ENCODE measurements at regions not wholly inside any gene's neighbourhood (a gene's known extent, or its start where the extent isn't known, plus 50 kb on each side); places are given as distances from the start of the nearest gene placed in this dataset.
"Not testable (repeated sequence)": the region's sequence is repeated elsewhere in the genome, so short reads cannot be mapped to it uniquely, and the experiment has no call there.

DNA sequence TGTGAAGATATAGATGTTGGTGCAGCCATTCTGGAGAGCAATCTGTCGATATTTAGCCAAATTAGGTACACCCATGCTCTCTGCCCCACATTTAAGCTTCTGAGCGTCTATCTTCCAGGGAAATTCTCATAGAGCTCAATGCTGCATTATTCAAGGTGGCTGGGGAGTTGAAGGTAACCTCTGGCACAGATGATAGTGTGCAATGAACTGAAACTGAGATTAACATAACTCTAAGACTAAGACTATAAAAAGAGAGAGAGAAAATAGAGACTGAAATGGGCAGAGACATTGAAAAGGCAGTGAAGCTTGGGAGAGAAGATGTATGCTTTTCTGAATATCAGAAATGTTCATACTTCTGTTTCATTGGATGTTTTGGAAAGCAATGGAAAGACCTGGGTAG, 1197.0 kb upstream of the AUTS2 start:
- H3K27ac Mint-ChIP-seq = no peak overlapping the region
- H3K27me3 Mint-ChIP-seq (ENCODE audit: low read depth) = no peaks in the 10 kb centered on the region
- no peaks in the 10 kb centered on the region for H3K36me3 Mint-ChIP-seq (ENCODE audit: low read depth)
- peaks cover 65% of the 10 kb centered on the region for H3K9me3 Mint-ChIP-seq
- no peak for DNase-seq (ENCODE audit: low spot score)
- H3K4me1 Mint-ChIP-seq (ENCODE audit: low read depth) = no peaks in the 10 kb centered on the region
- intact Hi-C loops (cut with micrococcal nuclease) = no loop called here
- no peak overlapping the region for H3K4me3 Mint-ChIP-seq (ENCODE audit: low read depth)

DNA sequence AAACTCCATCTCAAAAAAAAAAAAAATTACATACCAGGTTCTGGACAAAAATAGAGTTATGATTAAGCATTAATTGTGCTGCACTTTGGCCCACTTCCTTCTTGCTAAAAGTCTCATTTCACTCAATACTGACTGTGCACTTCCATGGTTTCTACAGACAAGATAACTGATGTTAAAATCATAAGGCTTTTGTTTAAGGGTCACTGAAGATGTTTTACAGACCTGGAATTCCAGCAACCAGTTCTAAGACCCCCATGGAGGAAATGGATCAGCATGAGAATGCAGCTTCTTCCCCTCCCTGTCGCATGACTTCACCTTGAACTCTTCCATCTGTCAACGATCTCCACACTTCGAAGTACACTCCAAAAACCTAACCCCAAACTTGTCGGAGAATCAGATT, 1191.8 kb upstream of the AUTS2 start:
- Mint-ChIP-seq H3K4me3 (ENCODE audit: low read depth) (no peak overlapping the region), H3K27me3 (ENCODE audit: low read depth) (no peaks in the 10 kb centered on the region), H3K36me3 (ENCODE audit: low read depth) (no peaks in the 10 kb centered on the region), H3K27ac (no peak overlapping the region), H3K9me3 (peaks cover 53% of the 10 kb centered on the region), H3K4me1 (ENCODE audit: low read depth) (no peaks in the 10 kb centered on the region)
- DNase-seq (ENCODE audit: low spot score) = no peak
- intact Hi-C loops (cut with micrococcal nuclease) = no loop called here

DNA sequence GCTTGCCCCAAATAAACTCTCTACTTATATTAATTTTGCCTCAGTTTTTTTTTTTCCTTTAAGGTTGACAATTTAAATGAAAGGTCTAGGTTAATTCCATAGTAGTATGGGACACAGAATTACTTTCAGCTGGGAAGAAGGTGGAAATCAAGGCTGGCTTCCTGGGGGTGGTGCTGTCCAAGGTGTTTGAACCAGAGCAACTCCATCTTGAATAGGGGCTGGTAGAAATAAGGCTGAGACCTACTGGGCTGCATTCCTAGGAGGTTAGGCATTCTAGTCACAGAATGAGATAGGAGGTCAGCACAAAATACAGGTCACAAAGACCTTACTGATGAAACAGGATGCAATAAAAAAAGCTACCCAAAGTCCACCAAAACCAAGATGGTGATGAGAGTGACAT, 1190.8 kb upstream of the AUTS2 start:
- Mint-ChIP-seq H3K27ac (no peak overlapping the region), H3K4me1 (ENCODE audit: low read depth) (no peaks in the 10 kb centered on the region), H3K9me3 (peaks cover 51% of the 10 kb centered on the region), H3K4me3 (ENCODE audit: low read depth) (no peak overlapping the region), H3K36me3 (ENCODE audit: low read depth) (no peaks in the 10 kb centered on the region), H3K27me3 (ENCODE audit: low read depth) (no peaks in the 10 kb centered on the region)
- DNase-seq (ENCODE audit: low spot score) = no peak
- intact Hi-C loops (cut with micrococcal nuclease) = no loop called here

DNA sequence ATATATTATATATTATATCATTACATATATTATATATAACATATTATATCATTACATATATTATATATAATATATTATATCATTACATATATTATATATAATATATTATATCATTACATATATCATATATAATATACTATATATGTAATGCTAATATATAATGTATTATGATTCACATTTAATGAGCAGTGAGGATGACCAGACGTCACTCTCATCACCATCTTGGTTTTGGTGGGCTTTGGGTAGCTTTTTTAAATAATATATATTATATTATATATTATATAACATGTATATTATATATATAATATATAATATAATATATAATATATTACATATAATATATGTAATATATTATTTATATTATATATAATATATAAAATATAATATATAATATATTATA, 1189.4 kb upstream of the AUTS2 start:
- Mint-ChIP-seq H3K27me3 (ENCODE audit: low read depth) (no peaks in the 10 kb centered on the region), H3K4me1 (ENCODE audit: low read depth) (no peaks in the 10 kb centered on the region), H3K36me3 (ENCODE audit: low read depth) (no peaks in the 10 kb centered on the region)

DNA sequence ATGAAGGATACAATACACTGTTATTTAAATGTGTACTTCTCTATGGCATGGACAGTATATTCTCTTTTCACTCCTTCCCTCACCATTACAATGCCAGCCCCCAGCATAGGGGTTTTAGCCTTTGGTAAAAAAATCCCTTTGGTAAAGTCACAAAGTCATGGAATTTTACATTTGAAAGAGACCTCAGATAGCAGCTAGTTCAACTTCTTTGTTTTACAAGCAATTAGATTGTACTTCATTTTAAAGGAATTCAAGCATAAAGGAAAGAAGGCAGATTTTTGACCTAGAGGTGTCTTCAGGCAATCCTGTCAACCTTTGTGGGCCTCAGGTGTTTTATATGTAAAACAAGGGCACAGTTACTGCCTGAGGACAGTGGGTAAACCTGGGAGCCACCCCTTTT, 1188.4 kb upstream of the AUTS2 start:
- no peaks in the 10 kb centered on the region for H3K4me1 Mint-ChIP-seq (ENCODE audit: low read depth)

More for the DNA sequence above, 1189.4 kb upstream of the AUTS2 start:
- no peak overlapping the region for H3K27ac Mint-ChIP-seq
- peaks cover 43% of the 10 kb centered on the region for H3K9me3 Mint-ChIP-seq
- no peak for DNase-seq (ENCODE audit: low spot score)
- no peak overlapping the region for H3K4me3 Mint-ChIP-seq (ENCODE audit: low read depth)
- intact Hi-C loops (cut with micrococcal nuclease) = no loop called here

DNA sequence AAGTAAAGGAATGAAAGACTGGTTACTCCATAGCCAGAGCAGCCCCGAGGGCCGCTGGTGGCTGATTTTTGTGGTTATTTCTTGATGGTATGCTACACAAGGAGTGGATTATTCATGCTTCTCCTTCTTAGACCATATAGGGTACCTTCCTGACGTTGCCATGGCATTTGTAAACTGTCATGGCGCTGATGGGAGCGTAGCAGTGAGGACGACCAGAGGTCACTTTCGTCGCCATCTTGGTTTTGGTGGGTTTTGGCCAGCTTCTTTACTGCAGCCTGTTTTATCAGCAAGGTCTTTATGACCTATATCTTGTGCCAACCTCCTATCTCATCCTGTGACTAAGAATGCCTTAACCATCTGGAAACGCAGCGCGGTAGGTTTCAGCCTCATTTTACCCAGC, 1187.6 kb upstream of the AUTS2 start:
- H3K4me1 Mint-ChIP-seq (ENCODE audit: low read depth); H3K4me3 Mint-ChIP-seq (ENCODE audit: low read depth); H3K27me3 Mint-ChIP-seq (ENCODE audit: low read depth); intact Hi-C loops (cut with micrococcal nuclease); DNase-seq (ENCODE audit: low spot score); H3K27ac Mint-ChIP-seq; H3K36me3 Mint-ChIP-seq (ENCODE audit: low read depth): not testable (repeated sequence)
- H3K9me3 Mint-ChIP-seq = peaks cover 32% of the 10 kb centered on the region

More for the DNA sequence above, 1188.4 kb upstream of the AUTS2 start:
- H3K36me3 Mint-ChIP-seq (ENCODE audit: low read depth) = no peaks in the 10 kb centered on the region
- intact Hi-C loops (cut with micrococcal nuclease) = no loop called here
- H3K9me3 Mint-ChIP-seq = peaks cover 40% of the 10 kb centered on the region
- H3K4me3 Mint-ChIP-seq (ENCODE audit: low read depth) = no peak overlapping the region
- DNase-seq (ENCODE audit: low spot score) = no peak
- H3K27me3 Mint-ChIP-seq (ENCODE audit: low read depth) = no peaks in the 10 kb centered on the region
- no peak overlapping the region for H3K27ac Mint-ChIP-seq

DNA sequence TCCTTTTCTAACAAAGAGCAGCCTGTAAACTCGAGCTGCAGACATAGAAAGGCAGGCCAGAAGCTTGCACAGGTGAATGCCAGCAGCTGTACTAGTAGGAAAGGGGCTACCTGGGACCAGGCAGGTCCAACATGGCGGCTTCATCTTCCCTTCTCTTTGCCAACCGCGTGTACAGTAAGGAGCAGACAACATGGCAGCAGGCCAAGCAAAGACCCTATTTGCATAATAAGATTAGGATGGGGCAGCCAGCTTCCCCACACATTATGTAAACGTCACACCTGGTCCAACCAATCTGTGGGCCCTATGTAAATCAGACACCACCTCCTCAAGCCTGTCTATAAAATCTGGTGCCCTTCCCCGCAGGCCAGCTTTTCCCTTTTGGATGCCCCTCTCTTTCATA, 1186.5 kb upstream of the AUTS2 start:
- no peak overlapping the region for H3K4me3 Mint-ChIP-seq (ENCODE audit: low read depth)
- no peak for DNase-seq (ENCODE audit: low spot score)
- intact Hi-C loops (cut with micrococcal nuclease) = no loop called here
- H3K27me3 Mint-ChIP-seq (ENCODE audit: low read depth) = no peaks in the 10 kb centered on the region
- H3K9me3 Mint-ChIP-seq = peaks cover 26% of the 10 kb centered on the region
- no peaks in the 10 kb centered on the region for H3K4me1 Mint-ChIP-seq (ENCODE audit: low read depth)
- no peak overlapping the region for H3K27ac Mint-ChIP-seq
- no peaks in the 10 kb centered on the region for H3K36me3 Mint-ChIP-seq (ENCODE audit: low read depth)

DNA sequence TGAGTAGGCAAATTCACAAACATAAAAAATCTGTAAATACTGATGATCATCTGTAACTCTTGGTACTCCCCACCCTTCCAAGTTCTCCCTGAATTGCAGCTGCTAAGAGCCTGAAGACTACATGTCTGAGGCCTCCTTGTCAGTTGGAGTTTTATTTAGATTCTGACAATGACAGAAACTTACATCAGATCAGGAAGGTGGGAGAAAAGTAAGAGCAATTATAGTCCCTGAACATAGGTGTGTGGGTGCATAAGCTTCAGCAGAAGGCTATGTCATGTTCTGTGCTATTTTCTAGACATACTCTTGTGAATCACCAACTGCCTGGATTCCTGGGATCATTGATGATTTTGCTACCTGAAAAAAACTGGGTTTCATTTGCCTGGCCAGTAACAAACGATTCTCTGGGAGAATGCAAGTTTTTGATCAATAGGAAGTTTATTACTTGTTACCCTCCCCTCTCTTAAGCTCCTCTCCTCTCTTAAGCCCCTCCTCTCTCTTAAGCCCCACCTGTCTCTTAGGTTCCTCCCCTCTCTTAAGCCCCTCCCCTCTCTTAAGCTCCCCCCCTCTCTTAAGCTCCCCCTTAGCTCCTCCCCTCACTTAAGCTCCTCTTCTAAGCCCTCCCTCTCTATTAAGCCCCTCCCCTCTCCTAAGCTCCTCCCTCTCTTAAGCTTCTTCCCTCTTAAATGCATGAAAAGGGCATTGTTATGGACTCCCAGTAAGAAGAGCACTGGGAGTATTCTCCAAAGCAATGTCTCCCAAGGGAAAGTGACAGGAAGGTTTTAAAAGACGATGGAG, 1183.4 kb upstream of the AUTS2 start:
- no peak for DNase-seq (ENCODE audit: low spot score)
- H3K36me3 Mint-ChIP-seq (ENCODE audit: low read depth) = no peaks in the 10 kb centered on the region
- no peaks in the 10 kb centered on the region for H3K4me1 Mint-ChIP-seq (ENCODE audit: low read depth)
- no peak overlapping the region for H3K27ac Mint-ChIP-seq
- H3K9me3 Mint-ChIP-seq = peaks cover 34% of the 10 kb centered on the region
- no peaks in the 10 kb centered on the region for H3K27me3 Mint-ChIP-seq (ENCODE audit: low read depth)
- no peak overlapping the region for H3K4me3 Mint-ChIP-seq (ENCODE audit: low read depth)
- intact Hi-C loops (cut with micrococcal nuclease) = no loop called here

DNA sequence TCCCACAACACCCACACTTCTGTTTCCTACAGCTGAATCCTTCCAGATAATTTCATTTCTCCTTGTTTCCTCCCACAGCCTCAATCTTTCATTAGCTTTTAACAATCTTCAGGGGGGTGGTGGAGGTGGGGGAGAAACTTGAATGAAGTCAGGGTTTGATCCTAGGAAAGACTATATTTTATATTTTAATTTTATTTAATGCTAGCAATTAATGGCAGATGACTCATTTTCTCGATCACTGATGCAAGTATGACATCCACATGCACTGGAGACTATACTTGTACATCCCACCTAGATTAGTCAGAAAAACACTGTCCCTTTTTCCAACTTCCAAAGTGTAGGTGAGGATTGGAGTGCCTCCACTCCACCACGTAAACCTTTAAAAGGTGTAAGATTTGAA, 1181.3 kb upstream of the AUTS2 start:
- no peaks in the 10 kb centered on the region for H3K27me3 Mint-ChIP-seq (ENCODE audit: low read depth)
- no peaks in the 10 kb centered on the region for H3K4me1 Mint-ChIP-seq (ENCODE audit: low read depth)
- DNase-seq (ENCODE audit: low spot score) = no peak
- H3K27ac Mint-ChIP-seq = no peak overlapping the region
- no peaks in the 10 kb centered on the region for H3K36me3 Mint-ChIP-seq (ENCODE audit: low read depth)
- intact Hi-C loops (cut with micrococcal nuclease) = no loop called here
- H3K4me3 Mint-ChIP-seq (ENCODE audit: low read depth) = no peak overlapping the region
- H3K9me3 Mint-ChIP-seq = peaks cover 39% of the 10 kb centered on the region

DNA sequence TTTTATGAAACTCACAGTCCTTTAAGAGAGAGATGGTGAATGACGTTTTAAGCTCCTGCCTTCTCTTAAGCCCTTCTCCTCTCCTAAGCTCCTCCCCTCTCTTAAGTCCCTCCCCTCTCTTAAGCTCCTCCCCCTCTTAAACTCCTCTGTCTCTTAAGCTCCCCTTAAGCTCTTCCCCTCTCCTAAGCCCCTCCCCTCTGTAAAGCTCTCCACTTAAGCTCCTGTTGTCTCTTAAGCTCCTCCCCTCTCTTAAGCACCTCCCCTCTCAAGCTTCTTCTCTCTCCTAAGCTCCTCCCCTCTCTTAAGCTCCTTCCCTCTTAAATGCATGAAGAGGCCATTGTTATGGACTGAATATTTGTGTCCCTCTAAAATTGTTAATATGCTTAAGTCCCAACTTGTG, 1180.6 kb upstream of the AUTS2 start:
- Mint-ChIP-seq H3K9me3 (peaks cover 36% of the 10 kb centered on the region), H3K4me1 (ENCODE audit: low read depth) (no peaks in the 10 kb centered on the region), H3K36me3 (ENCODE audit: low read depth) (no peaks in the 10 kb centered on the region), H3K4me3 (ENCODE audit: low read depth) (no peak overlapping the region), H3K27ac (no peak overlapping the region), H3K27me3 (ENCODE audit: low read depth) (no peaks in the 10 kb centered on the region)
- DNase-seq (ENCODE audit: low spot score) = no peak
- intact Hi-C loops (cut with micrococcal nuclease) = no loop called here

DNA sequence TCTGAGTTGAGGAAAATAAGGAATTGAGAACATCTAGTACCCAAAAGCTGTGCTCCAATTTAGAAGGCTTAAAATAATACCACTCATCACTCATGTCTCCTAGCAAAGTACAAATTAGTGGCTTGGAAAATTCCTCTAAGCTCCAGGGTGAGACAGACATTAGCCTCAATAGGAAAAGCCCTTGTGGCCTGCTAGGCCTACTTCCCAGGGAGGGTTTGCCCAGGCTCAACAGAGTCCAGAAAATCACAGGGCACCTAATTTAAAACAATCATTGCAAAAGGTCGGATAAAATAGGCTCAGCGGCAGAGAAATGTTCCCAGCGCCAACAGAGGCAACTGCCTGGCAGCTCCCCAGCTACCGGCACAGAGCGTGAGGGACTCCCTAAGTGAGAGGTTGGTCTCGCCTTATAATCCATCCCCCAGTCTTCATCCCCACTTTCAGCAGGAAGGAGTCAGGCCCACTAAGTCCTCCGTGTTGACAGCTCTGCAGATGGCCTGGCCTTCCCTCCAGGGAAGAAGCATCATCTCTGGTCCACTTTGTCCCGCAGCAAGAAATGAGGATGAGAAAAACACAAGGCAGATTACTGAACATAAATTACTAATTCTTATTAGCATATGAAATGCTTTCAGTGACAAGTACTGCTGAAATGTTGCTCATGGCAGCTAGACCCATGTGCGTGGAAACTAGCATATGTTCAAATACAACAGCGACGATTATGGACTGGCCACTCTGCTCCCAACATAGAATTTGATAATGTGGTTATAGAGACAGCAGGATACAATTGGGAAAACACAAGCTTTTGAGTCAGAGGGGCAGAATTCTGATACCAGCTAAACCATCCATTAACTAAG, 1177.7 kb upstream of the AUTS2 start:
- Mint-ChIP-seq H3K27me3 (ENCODE audit: low read depth) (no peaks in the 10 kb centered on the region), H3K36me3 (ENCODE audit: low read depth) (no peaks in the 10 kb centered on the region), H3K9me3 (peaks cover 57% of the 10 kb centered on the region), H3K4me3 (ENCODE audit: low read depth) (no peak overlapping the region), H3K4me1 (ENCODE audit: low read depth) (no peaks in the 10 kb centered on the region), H3K27ac (no peak overlapping the region)
- no peak for DNase-seq (ENCODE audit: low spot score)
- intact Hi-C loops (cut with micrococcal nuclease) = no loop called here

DNA sequence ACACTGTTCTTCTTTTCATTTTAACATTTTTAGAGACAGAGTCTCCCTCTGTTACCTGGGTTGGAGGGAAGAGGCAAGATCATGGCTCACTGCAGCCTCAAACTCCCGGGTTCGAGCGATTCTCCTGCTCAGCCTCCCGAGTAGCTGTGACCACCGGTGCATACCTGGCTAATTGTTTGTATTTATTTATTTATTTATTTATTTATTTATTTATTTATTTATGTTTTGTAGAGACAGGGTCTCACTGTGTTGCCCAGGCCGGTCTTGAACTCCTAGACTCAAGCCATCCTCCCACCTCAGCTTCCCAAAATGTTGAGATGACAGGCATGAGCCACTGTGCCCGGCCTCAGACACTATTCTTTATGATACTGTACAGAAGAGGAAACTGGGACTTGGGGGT, 1176.6 kb upstream of the AUTS2 start:
- Mint-ChIP-seq H3K36me3 (ENCODE audit: low read depth) (no peaks in the 10 kb centered on the region), H3K4me1 (ENCODE audit: low read depth) (no peaks in the 10 kb centered on the region), H3K27ac (no peak overlapping the region)

DNA sequence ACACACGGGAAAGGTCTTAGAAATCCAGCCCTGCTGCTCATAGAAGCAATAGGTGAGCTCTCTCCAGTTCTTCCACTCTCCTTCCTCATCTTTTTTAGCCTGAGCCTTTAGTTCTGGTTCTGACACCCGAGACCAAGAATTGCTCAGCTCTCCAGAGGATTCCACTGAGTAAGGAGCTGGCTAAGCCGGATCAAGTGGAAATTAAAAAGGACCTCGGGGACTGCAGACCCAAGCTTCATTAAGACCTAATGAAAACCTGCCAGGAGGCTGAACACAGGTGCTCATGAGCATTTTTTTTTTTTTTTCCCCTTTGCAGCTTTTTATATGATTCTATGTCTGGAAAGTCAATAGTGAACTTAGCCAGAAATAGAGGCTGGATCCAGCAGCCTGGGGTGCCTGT, 1176.0 kb upstream of the AUTS2 start:
- Mint-ChIP-seq H3K27ac (no peak overlapping the region), H3K27me3 (ENCODE audit: low read depth) (no peaks in the 10 kb centered on the region), H3K4me1 (ENCODE audit: low read depth) (no peaks in the 10 kb centered on the region), H3K9me3 (peaks cover 68% of the 10 kb centered on the region), H3K36me3 (ENCODE audit: low read depth) (no peaks in the 10 kb centered on the region), H3K4me3 (ENCODE audit: low read depth) (no peak overlapping the region)
- intact Hi-C loops (cut with micrococcal nuclease) = no loop called here
- DNase-seq (ENCODE audit: low spot score) = no peak

More for the DNA sequence above, 1176.6 kb upstream of the AUTS2 start:
- Mint-ChIP-seq H3K9me3 (peaks cover 63% of the 10 kb centered on the region), H3K27me3 (ENCODE audit: low read depth) (no peaks in the 10 kb centered on the region), H3K4me3 (ENCODE audit: low read depth) (no peak overlapping the region)
- intact Hi-C loops (cut with micrococcal nuclease) = no loop called here
- DNase-seq (ENCODE audit: low spot score) = no peak
